ENCODE measurements at regions not wholly inside any gene's neighbourhood (a gene's known extent, or its start where the extent isn't known, plus 50 kb on each side); places are given as distances from the start of the nearest gene placed in this dataset.

- TF ChIP-seq REST (IDR thresholded peaks at IDR 0.05; ENCODE audit: insufficient read depth in 1 of 2, low read depth in 2 of 2, low read length in 2 of 2) (no peak), FOXP2 (optimal IDR thresholded peaks at IDR 0.05; ENCODE audit: borderline replicate concordance, extremely low read depth, extremely low read length, insufficient read depth) (no peak), TAF1 (IDR thresholded peaks at IDR 0.05; ENCODE audit: borderline replicate concordance, insufficient read depth, low read length) (no peak), SIN3A (IDR thresholded peaks at IDR 0.05; ENCODE audit: borderline replicate concordance, insufficient read depth, low read length) (no peak), POLR2AphosphoS5 (IDR thresholded peaks at IDR 0.05; ENCODE audit: low read depth, low read length) (no peak)
Observed at GRCh38 chr15:35667908-35668307, 121.9 kb upstream of the DPH6 start.

- TF ChIP-seq POLR2AphosphoS5 (IDR thresholded peaks at IDR 0.05; ENCODE audit: low read depth, low read length) (no peak), TAF1 (IDR thresholded peaks at IDR 0.05; ENCODE audit: borderline replicate concordance, insufficient read depth, low read length) (no peak), SIN3A (IDR thresholded peaks at IDR 0.05; ENCODE audit: borderline replicate concordance, insufficient read depth, low read length) (no peak), FOXP2 (optimal IDR thresholded peaks at IDR 0.05; ENCODE audit: borderline replicate concordance, extremely low read depth, extremely low read length, insufficient read depth) (no peak), REST (IDR thresholded peaks at IDR 0.05; ENCODE audit: insufficient read depth in 1 of 2, low read depth in 2 of 2, low read length in 2 of 2) (no peak)
Observed at GRCh38 chr15:35669021-35669420, 123.1 kb upstream of the DPH6 start.

GRCh38 chr15:35669432-35670045 lies 123.6 kb upstream of the DPH6 start:
- no peak for TF ChIP-seq REST (IDR thresholded peaks at IDR 0.05; ENCODE audit: insufficient read depth in 1 of 2, low read depth in 2 of 2, low read length in 2 of 2)
- no peak for TF ChIP-seq TAF1 (IDR thresholded peaks at IDR 0.05; ENCODE audit: borderline replicate concordance, insufficient read depth, low read length)
- no peak for TF ChIP-seq FOXP2 (optimal IDR thresholded peaks at IDR 0.05; ENCODE audit: borderline replicate concordance, extremely low read depth, extremely low read length, insufficient read depth)
- no peak for TF ChIP-seq POLR2AphosphoS5 (IDR thresholded peaks at IDR 0.05; ENCODE audit: low read depth, low read length)
- no peak for TF ChIP-seq SIN3A (IDR thresholded peaks at IDR 0.05; ENCODE audit: borderline replicate concordance, insufficient read depth, low read length)

- TF ChIP-seq REST (IDR thresholded peaks at IDR 0.05; ENCODE audit: insufficient read depth in 1 of 2, low read depth in 2 of 2, low read length in 2 of 2) = no peak
- TF ChIP-seq POLR2AphosphoS5 (IDR thresholded peaks at IDR 0.05; ENCODE audit: low read depth, low read length) = no peak
- no peak for TF ChIP-seq TAF1 (IDR thresholded peaks at IDR 0.05; ENCODE audit: borderline replicate concordance, insufficient read depth, low read length)
- TF ChIP-seq SIN3A (IDR thresholded peaks at IDR 0.05; ENCODE audit: borderline replicate concordance, insufficient read depth, low read length) = no peak
- TF ChIP-seq FOXP2 (optimal IDR thresholded peaks at IDR 0.05; ENCODE audit: borderline replicate concordance, extremely low read depth, extremely low read length, insufficient read depth) = no peak
Observed at GRCh38 chr15:35671197-35671596, 125.2 kb upstream of the DPH6 start.
